Calu3 (cell line): ENCODE measurements at regions not wholly inside any gene's neighbourhood (a gene's known extent, or its start where the extent isn't known, plus 50 kb on each side); places are given as distances from the start of the nearest gene placed in this dataset.

Experiments
- BruUV-seq: library from RNA; stranded (reverse); fragments of 400-500 nt; replicated peaks from 2 replicates; lab custom pipeline; 2021; lab: Mats Ljungman, UMichigan
- CTCF ChIA-PET: fragments of 300-600 bp; sonication (Branson Sonifier 250); formaldehyde crosslinking; loops from one replicate; lab custom pipeline; 2022; ENCODE audit warnings: antibody characterized with exemption; lab: Charles Lee
- DNase-seq: peaks from one replicate; pipeline ENCODE4 v3.0.0; 2022
- H3K27ac Mint-ChIP-seq: one replicate; pipeline ENCODE4 v1.8.0; 2022; ENCODE audit warnings: mixed read lengths; ENCODE audit not compliant: unreplicated experiment
- H3K27me3 Mint-ChIP-seq: one replicate; pipeline ENCODE4 v1.8.0; 2022; ENCODE audit warnings: mixed read lengths; ENCODE audit not compliant: unreplicated experiment
- H3K36me3 Mint-ChIP-seq: one replicate; pipeline ENCODE4 v1.8.0; 2022; ENCODE audit warnings: mild to moderate bottlenecking, moderate library complexity, mixed read lengths; ENCODE audit not compliant: insufficient read depth, unreplicated experiment
- H3K4me1 Mint-ChIP-seq: one replicate; pipeline ENCODE4 v1.8.0; 2022; ENCODE audit warnings: mild to moderate bottlenecking, low read depth, mixed read lengths; ENCODE audit not compliant: unreplicated experiment
- H3K4me3 Mint-ChIP-seq: one replicate; pipeline ENCODE4 v1.8.0; 2022; ENCODE audit warnings: mild to moderate bottlenecking, low read depth, moderate library complexity, mixed read lengths; ENCODE audit not compliant: unreplicated experiment
- H3K9me3 Mint-ChIP-seq: one replicate; pipeline ENCODE4 v1.8.0; 2022; ENCODE audit warnings: low read depth, mixed read lengths; ENCODE audit not compliant: unreplicated experiment
- CTCF ChIP-seq: fragments of 200-600 bp; IDR thresholded peaks from one replicate; pipeline ENCODE4 v1.8.0; 2022; ENCODE audit warnings: antibody characterized with exemption; ENCODE audit not compliant: unreplicated experiment
- intact Hi-C: fragments of 100-400 bp; cut with micrococcal nuclease; formaldehyde crosslinking; loops from one replicate; pipeline ENCODE4 v1.10.0; 2022; ENCODE audit not compliant: unreplicated experiment

- intact Hi-C loops, result no loop called here
- H3K27ac Mint-ChIP-seq, result no peak overlapping the region
- H3K9me3 Mint-ChIP-seq, result no peaks in the 10 kb centered on the region
- H3K4me3 Mint-ChIP-seq, result no peak overlapping the region
- no peaks in the 10 kb centered on the region for H3K27me3 Mint-ChIP-seq
- CTCF ChIA-PET, result no interaction called here
- no peak for DNase-seq
- H3K36me3 Mint-ChIP-seq, result no peaks in the 10 kb centered on the region
- BruUV-seq, result no TSS peak
- no peak for TF ChIP-seq CTCF
- peaks cover 18% of the 10 kb centered on the region for H3K4me1 Mint-ChIP-seq
These were observed 164.7 kb upstream of the MEOX2 start for GRCh38 chr7:15851201-15851600.

- CTCF ChIA-PET, result no interaction called here
- H3K27ac Mint-ChIP-seq, result no peak overlapping the region
- H3K9me3 Mint-ChIP-seq, result no peaks in the 10 kb centered on the region
- no peak overlapping the region for H3K4me3 Mint-ChIP-seq
- H3K27me3 Mint-ChIP-seq, result no peaks in the 10 kb centered on the region
- no TSS peak for BruUV-seq
- no peak for TF ChIP-seq CTCF
- DNase-seq, result no peak
- intact Hi-C loops, result no loop called here
- H3K36me3 Mint-ChIP-seq, result no peaks in the 10 kb centered on the region
- no peaks in the 10 kb centered on the region for H3K4me1 Mint-ChIP-seq
These were observed 162.4 kb upstream of the MEOX2 start for GRCh38 chr7:15848901-15849300.

GRCh38 chr7:15848362-15848761 lies 161.9 kb upstream of the MEOX2 start:
- no peaks in the 10 kb centered on the region for H3K36me3 Mint-ChIP-seq
- intact Hi-C loops, result no loop called here
- no peak for TF ChIP-seq CTCF
- H3K9me3 Mint-ChIP-seq, result no peaks in the 10 kb centered on the region
- no peak overlapping the region for H3K4me3 Mint-ChIP-seq
- no TSS peak for BruUV-seq
- CTCF ChIA-PET, result no interaction called here
- no peak for DNase-seq
- no peaks in the 10 kb centered on the region for H3K27me3 Mint-ChIP-seq
- H3K4me1 Mint-ChIP-seq, result no peaks in the 10 kb centered on the region
- no peak overlapping the region for H3K27ac Mint-ChIP-seq

- no peaks in the 10 kb centered on the region for H3K27me3 Mint-ChIP-seq
These were observed 159.4 kb upstream of the MEOX2 start for GRCh38 chr7:15845868-15846267.

More at GRCh38 chr7:15845868-15846267, 159.4 kb upstream of the MEOX2 start:
- no peak for TF ChIP-seq CTCF
- H3K36me3 Mint-ChIP-seq, result no peaks in the 10 kb centered on the region
- H3K9me3 Mint-ChIP-seq, result no peaks in the 10 kb centered on the region
- DNase-seq, result no peak
- intact Hi-C loops, result no loop called here
- CTCF ChIA-PET, result no interaction called here
- no peak overlapping the region for H3K4me3 Mint-ChIP-seq
- no peak overlapping the region for H3K27ac Mint-ChIP-seq
- BruUV-seq, result no TSS peak
- no peaks in the 10 kb centered on the region for H3K4me1 Mint-ChIP-seq
